K562 (cell line): ENCODE measurements at regions not wholly inside any gene's neighbourhood (a gene's known extent, or its start where the extent isn't known, plus 50 kb on each side); places are given as distances from the start of the nearest gene placed in this dataset.

ENCODE experiments used
- DPF2 ChIP-seq: fragments of 450-650 bp; IDR thresholded peaks from 2 replicates; pipeline ENCODE4 v1.6.1; 2016
- NONO ChIP-seq, 2 experiments: fragments of 200-400 bp in 1 of 2; fragments of 450-650 bp in 1 of 2; formaldehyde crosslinking in 1 of 2; IDR thresholded peaks; 2 replicates each; pipeline ENCODE4 v1.6.1; 2017; ENCODE audit warnings: low read depth in 2 of 2, mild to moderate bottlenecking in 2 of 2, moderate library complexity in 2 of 2, low read length in 1 of 2
- NR3C1 ChIP-seq: sonication (generic); formaldehyde crosslinking; IDR thresholded peaks from 2 replicates; pipeline ENCODE4 v1.8.1; 2022; ENCODE audit warnings: missing genetic modification reagents
- PCBP1 ChIP-seq: fragments of 200-400 bp; formaldehyde crosslinking; IDR thresholded peaks from 2 replicates; pipeline ENCODE4 v1.6.1; 2018; ENCODE audit warnings: mild to moderate bottlenecking, low read depth, low read length; ENCODE audit not compliant: poor library complexity, severe bottlenecking
- PHF21A ChIP-seq: fragments of 450-650 bp; IDR thresholded peaks from 2 replicates; pipeline ENCODE4 v1.6.1; 2017; ENCODE audit warnings: low read depth, borderline replicate concordance
- POLR2AphosphoS5 ChIP-seq: IDR thresholded peaks from 2 replicates; pipeline ENCODE4 v1.6.1; 2011; ENCODE audit warnings: mild to moderate bottlenecking, low read depth, low read length, moderate library complexity; ENCODE audit not compliant: control insufficient read depth, insufficient read depth
- PREB ChIP-seq: sonication (generic); formaldehyde crosslinking; IDR thresholded peaks from 2 replicates; pipeline ENCODE4 v1.8.1; 2023; ENCODE audit warnings: mild to moderate bottlenecking, missing genetic modification reagents
- STAT6 ChIP-seq: sonication (generic); formaldehyde crosslinking; IDR thresholded peaks from 2 replicates; pipeline ENCODE4 v1.8.1; 2023; ENCODE audit warnings: mild to moderate bottlenecking, missing genetic modification reagents
- ZNF24 ChIP-seq: fragments of 450-650 bp; IDR thresholded peaks from 2 replicates; pipeline ENCODE4 v1.6.1; 2016
- ZNF263 ChIP-seq: sonication (generic); formaldehyde crosslinking; IDR thresholded peaks from 2 replicates; pipeline ENCODE4 v1.8.0; 2022; ENCODE audit warnings: mild to moderate bottlenecking, missing genetic modification reagents, borderline replicate concordance
- TF ChIP-seq, protein P1 (sequence below): fragments of 450-650 bp; IDR thresholded peaks from 2 replicates; pipeline ENCODE4 v1.6.1; 2017; ENCODE audit warnings: antibody characterized with exemption, mild to moderate bottlenecking
- TF ChIP-seq, protein P2 (sequence below): sonication (generic); IDR thresholded peaks from 2 replicates; pipeline ENCODE4 v1.6.1; 2016
- TF ChIP-seq, protein P3 (sequence below): sonication (generic); formaldehyde crosslinking; IDR thresholded peaks from 2 replicates; pipeline ENCODE4 v1.8.1; 2023; ENCODE audit warnings: missing genetic modification reagents, mild to moderate bottlenecking, borderline replicate concordance

- TF ChIP-seq, protein P1, sequence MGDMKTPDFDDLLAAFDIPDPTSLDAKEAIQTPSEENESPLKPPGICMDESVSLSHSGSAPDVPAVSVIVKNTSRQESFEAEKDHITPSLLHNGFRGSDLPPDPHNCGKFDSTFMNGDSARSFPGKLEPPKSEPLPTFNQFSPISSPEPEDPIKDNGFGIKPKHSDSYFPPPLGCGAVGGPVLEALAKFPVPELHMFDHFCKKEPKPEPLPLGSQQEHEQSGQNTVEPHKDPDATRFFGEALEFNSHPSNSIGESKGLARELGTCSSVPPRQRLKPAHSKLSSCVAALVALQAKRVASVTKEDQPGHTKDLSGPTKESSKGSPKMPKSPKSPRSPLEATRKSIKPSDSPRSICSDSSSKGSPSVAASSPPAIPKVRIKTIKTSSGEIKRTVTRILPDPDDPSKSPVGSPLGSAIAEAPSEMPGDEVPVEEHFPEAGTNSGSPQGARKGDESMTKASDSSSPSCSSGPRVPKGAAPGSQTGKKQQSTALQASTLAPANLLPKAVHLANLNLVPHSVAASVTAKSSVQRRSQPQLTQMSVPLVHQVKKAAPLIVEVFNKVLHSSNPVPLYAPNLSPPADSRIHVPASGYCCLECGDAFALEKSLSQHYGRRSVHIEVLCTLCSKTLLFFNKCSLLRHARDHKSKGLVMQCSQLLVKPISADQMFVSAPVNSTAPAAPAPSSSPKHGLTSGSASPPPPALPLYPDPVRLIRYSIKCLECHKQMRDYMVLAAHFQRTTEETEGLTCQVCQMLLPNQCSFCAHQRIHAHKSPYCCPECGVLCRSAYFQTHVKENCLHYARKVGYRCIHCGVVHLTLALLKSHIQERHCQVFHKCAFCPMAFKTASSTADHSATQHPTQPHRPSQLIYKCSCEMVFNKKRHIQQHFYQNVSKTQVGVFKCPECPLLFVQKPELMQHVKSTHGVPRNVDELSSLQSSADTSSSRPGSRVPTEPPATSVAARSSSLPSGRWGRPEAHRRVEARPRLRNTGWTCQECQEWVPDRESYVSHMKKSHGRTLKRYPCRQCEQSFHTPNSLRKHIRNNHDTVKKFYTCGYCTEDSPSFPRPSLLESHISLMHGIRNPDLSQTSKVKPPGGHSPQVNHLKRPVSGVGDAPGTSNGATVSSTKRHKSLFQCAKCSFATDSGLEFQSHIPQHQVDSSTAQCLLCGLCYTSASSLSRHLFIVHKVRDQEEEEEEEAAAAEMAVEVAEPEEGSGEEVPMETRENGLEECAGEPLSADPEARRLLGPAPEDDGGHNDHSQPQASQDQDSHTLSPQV = peak; percentile 68; the same call in 1 of the 2 replicates
- TF ChIP-seq PREB (CRISPR knock-in tag) (no peak), PHF21A (no peak), POLR2AphosphoS5 (no peak), ZNF24 (no peak), NR3C1 (CRISPR knock-in tag) (no peak), NONO (IDR thresholded peaks at IDR 0.05; ENCODE audit: low read depth in 2 of 2, low read length in 1 of 2) (no peak), ZNF263 (CRISPR knock-in tag) (no peak), PCBP1 (no peak), STAT6 (no peak), DPF2 (peak; percentile 71; the same call in 1 of the 2 replicates)
- TF ChIP-seq, protein P2, sequence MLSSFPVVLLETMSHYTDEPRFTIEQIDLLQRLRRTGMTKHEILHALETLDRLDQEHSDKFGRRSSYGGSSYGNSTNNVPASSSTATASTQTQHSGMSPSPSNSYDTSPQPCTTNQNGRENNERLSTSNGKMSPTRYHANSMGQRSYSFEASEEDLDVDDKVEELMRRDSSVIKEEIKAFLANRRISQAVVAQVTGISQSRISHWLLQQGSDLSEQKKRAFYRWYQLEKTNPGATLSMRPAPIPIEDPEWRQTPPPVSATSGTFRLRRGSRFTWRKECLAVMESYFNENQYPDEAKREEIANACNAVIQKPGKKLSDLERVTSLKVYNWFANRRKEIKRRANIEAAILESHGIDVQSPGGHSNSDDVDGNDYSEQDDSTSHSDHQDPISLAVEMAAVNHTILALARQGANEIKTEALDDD = no peak
- TF ChIP-seq, protein P3, sequence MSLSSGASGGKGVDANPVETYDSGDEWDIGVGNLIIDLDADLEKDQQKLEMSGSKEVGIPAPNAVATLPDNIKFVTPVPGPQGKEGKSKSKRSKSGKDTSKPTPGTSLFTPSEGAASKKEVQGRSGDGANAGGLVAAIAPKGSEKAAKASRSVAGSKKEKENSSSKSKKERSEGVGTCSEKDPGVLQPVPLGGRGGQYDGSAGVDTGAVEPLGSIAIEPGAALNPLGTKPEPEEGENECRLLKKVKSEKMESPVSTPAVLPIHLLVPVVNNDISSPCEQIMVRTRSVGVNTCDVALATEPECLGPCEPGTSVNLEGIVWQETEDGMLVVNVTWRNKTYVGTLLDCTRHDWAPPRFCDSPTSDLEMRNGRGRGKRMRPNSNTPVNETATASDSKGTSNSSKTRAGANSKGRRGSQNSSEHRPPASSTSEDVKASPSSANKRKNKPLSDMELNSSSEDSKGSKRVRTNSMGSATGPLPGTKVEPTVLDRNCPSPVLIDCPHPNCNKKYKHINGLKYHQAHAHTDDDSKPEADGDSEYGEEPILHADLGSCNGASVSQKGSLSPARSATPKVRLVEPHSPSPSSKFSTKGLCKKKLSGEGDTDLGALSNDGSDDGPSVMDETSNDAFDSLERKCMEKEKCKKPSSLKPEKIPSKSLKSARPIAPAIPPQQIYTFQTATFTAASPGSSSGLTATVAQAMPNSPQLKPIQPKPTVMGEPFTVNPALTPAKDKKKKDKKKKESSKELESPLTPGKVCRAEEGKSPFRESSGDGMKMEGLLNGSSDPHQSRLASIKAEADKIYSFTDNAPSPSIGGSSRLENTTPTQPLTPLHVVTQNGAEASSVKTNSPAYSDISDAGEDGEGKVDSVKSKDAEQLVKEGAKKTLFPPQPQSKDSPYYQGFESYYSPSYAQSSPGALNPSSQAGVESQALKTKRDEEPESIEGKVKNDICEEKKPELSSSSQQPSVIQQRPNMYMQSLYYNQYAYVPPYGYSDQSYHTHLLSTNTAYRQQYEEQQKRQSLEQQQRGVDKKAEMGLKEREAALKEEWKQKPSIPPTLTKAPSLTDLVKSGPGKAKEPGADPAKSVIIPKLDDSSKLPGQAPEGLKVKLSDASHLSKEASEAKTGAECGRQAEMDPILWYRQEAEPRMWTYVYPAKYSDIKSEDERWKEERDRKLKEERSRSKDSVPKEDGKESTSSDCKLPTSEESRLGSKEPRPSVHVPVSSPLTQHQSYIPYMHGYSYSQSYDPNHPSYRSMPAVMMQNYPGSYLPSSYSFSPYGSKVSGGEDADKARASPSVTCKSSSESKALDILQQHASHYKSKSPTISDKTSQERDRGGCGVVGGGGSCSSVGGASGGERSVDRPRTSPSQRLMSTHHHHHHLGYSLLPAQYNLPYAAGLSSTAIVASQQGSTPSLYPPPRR (CRISPR knock-in tag) = no peak
Measured at GRCh38 chr3:171977860-171978259, 61.5 kb upstream of the FNDC3B start (continued).
